Fibroblast of lung (primary cell): ENCODE measurements at regions not wholly inside any gene's neighbourhood (a gene's known extent, or its start where the extent isn't known, plus 50 kb on each side); places are given as distances from the start of the nearest gene placed in this dataset.

Experiments used
- DNase-seq, 2 donors: peaks; one replicate each; pipeline versions ENCODE4 v3.0.0 to v3.0.0-alpha.2; 2010; ENCODE audit warnings: low read depth in 2 of 2
- H2AFZ ChIP-seq: 2 replicates; pipeline ENCODE4 v1.5.1; 2012; ENCODE audit warnings: low read length, control low read depth, inconsistent platforms
- H3K27ac ChIP-seq: 2 replicates; pipeline ENCODE4 v1.5.1; 2011; ENCODE audit warnings: low read length, control low read depth; ENCODE audit not compliant: insufficient read depth
- H3K27me3 ChIP-seq: 2 replicates; pipeline ENCODE4 v1.5.1; 2011; ENCODE audit warnings: mild to moderate bottlenecking, low read length; ENCODE audit not compliant: control insufficient read depth, insufficient read depth
- H3K36me3 ChIP-seq: 2 replicates; pipeline ENCODE4 v1.5.1; 2011; ENCODE audit warnings: low read length; ENCODE audit not compliant: control insufficient read depth, insufficient read depth
- H3K4me1 ChIP-seq: 2 replicates; pipeline ENCODE4 v1.5.1; 2011; ENCODE audit warnings: low read length; ENCODE audit not compliant: control insufficient read depth, insufficient read depth; ENCODE audit errors: extremely low read depth
- H3K4me2 ChIP-seq: 2 replicates; pipeline ENCODE4 v1.5.1; 2011; ENCODE audit warnings: low read length, control low read depth; ENCODE audit not compliant: insufficient read depth; ENCODE audit errors: extremely low read depth
- H3K4me3 ChIP-seq, 4 experiments: fragments of 200-600 bp in 1 of 4; sonication (generic) in 1 of 4; replicated peaks in 1 of 4; 2 replicates each; pipeline ENCODE4 v1.5.1; 2011 to 2016; ENCODE audit warnings: low read length in 4 of 4, low read depth in 3 of 4, mild to moderate bottlenecking in 3 of 4, control low read depth in 2 of 4, inconsistent platforms in 1 of 4, mixed read lengths in 1 of 4; ENCODE audit not compliant: insufficient read depth in 1 of 4; ENCODE audit errors: control extremely low read depth in 1 of 4
- H3K79me2 ChIP-seq: 2 replicates; pipeline ENCODE4 v1.5.1; 2012; ENCODE audit warnings: mild to moderate bottlenecking, low read length, inconsistent platforms; ENCODE audit not compliant: control insufficient read depth, insufficient read depth
- H3K9ac ChIP-seq: 2 replicates; pipeline ENCODE4 v1.5.1; 2011; ENCODE audit warnings: mild to moderate bottlenecking, low read length, control low read depth; ENCODE audit not compliant: insufficient read depth
- H3K9me3 ChIP-seq: 2 replicates; pipeline ENCODE4 v1.5.1; 2012; ENCODE audit warnings: low read depth, low read length; ENCODE audit not compliant: control insufficient read depth, insufficient read depth
- H4K20me1 ChIP-seq: 2 replicates; pipeline ENCODE4 v1.5.1; 2011; ENCODE audit warnings: low read length; ENCODE audit not compliant: control insufficient read depth, insufficient read depth; ENCODE audit errors: extremely low read depth
- CTCF ChIP-seq, 2 donors: IDR thresholded peaks in 1 of 2; conservative IDR thresholded peaks in 1 of 2; 1 replicate in 1 of 2; 2 replicates in 1 of 2; pipeline ENCODE4 v1.5.1; 2011 to 2012; ENCODE audit warnings: low read length in 2 of 2, control low read depth in 1 of 2, inconsistent platforms in 1 of 2, low read depth in 1 of 2, mild to moderate bottlenecking in 1 of 2
- EZH2 ChIP-seq: IDR thresholded peaks from 2 replicates; pipeline ENCODE4 v1.5.1; 2012; ENCODE audit warnings: low read length, control low read depth, mild to moderate bottlenecking; ENCODE audit errors: missing control alignments

GRCh38 chr5:98529321-98529720, 244.1 kb upstream of the RGMB start:
- TF ChIP-seq EZH2 (no peak), CTCF (conservative IDR thresholded peaks at IDR 0.05 in 1 of 2, IDR thresholded peaks at IDR 0.05 in 1 of 2; ENCODE audit: low read depth in 1 of 2, low read length in 2 of 2) (no peak)
- H3K27ac ChIP-seq = no peak overlapping the region
- H3K27me3 ChIP-seq = no peaks in the 10 kb centered on the region
- no peaks in the 10 kb centered on the region for H3K9me3 ChIP-seq
- no peak overlapping the region for H3K4me3 ChIP-seq
- H3K4me1 ChIP-seq = no peaks in the 10 kb centered on the region
- H2AFZ ChIP-seq = no peak overlapping the region
- H4K20me1 ChIP-seq = no peaks in the 10 kb centered on the region
- no peak overlapping the region for H3K9ac ChIP-seq
- no peak overlapping the region for H3K4me2 ChIP-seq
- H3K36me3 ChIP-seq = no peaks in the 10 kb centered on the region
- DNase-seq = no peak
- no peaks in the 10 kb centered on the region for H3K79me2 ChIP-seq

GRCh38 chr5:98530224-98530623, 243.2 kb upstream of the RGMB start:
- no peaks in the 10 kb centered on the region for H3K36me3 ChIP-seq
- no peaks in the 10 kb centered on the region for H3K4me1 ChIP-seq
- no peak for DNase-seq
- no peaks in the 10 kb centered on the region for H3K27me3 ChIP-seq
- TF ChIP-seq CTCF (conservative IDR thresholded peaks at IDR 0.05 in 1 of 2, IDR thresholded peaks at IDR 0.05 in 1 of 2; ENCODE audit: low read depth in 1 of 2, low read length in 2 of 2) (no peak), EZH2 (no peak)
- H3K9ac ChIP-seq = no peak overlapping the region
- no peak overlapping the region for H2AFZ ChIP-seq
- H3K79me2 ChIP-seq = no peaks in the 10 kb centered on the region
- no peaks in the 10 kb centered on the region for H4K20me1 ChIP-seq
- no peaks in the 10 kb centered on the region for H3K9me3 ChIP-seq
- no peak overlapping the region for H3K27ac ChIP-seq
- H3K4me2 ChIP-seq = no peak overlapping the region
- H3K4me3 ChIP-seq = no peak overlapping the region

- Histone ChIP-seq H3K27ac (no peak overlapping the region), H3K36me3 (no peaks in the 10 kb centered on the region), H4K20me1 (no peaks in the 10 kb centered on the region), H3K9ac (no peak overlapping the region), H3K4me3 (no peak overlapping the region), H2AFZ (no peak overlapping the region), H3K27me3 (no peaks in the 10 kb centered on the region), H3K79me2 (no peaks in the 10 kb centered on the region), H3K4me1 (no peaks in the 10 kb centered on the region), H3K9me3 (no peaks in the 10 kb centered on the region), H3K4me2 (no peak overlapping the region)
- no peak for DNase-seq
- TF ChIP-seq EZH2 (no peak), CTCF (conservative IDR thresholded peaks at IDR 0.05 in 1 of 2, IDR thresholded peaks at IDR 0.05 in 1 of 2; ENCODE audit: low read depth in 1 of 2, low read length in 2 of 2) (no peak)
Observed at GRCh38 chr5:98535901-98536300, 237.6 kb upstream of the RGMB start.
